H1 (cell line): ENCODE measurements at regions not wholly inside any gene's neighbourhood (a gene's known extent, or its start where the extent isn't known, plus 50 kb on each side); places are given as distances from the start of the nearest gene placed in this dataset.
A peak's percentile ranks its signal among the peaks of the same experiment; 100 is the strongest.

Experiments used
- CTCF ChIA-PET: fragments of 300-600 bp; sonication (Branson Sonifier 250); formaldehyde crosslinking; loops from one replicate; lab custom pipeline; 2021; ENCODE audit not compliant: partially characterized antibody; lab: Charles Lee
- POLR2A ChIA-PET: fragments of 300-600 bp; sonication (Branson Sonifier 250); formaldehyde crosslinking; loops from one replicate; lab custom pipeline; 2021; ENCODE audit warnings: inconsistent platforms; ENCODE audit not compliant: partially characterized antibody; lab: Charles Lee
- DNase-seq, 2 experiments: peaks; one replicate each; pipeline versions ENCODE4 v3.0.0 to v3.0.0-alpha.2; 2010 to 2022; ENCODE audit warnings: low spot score in 2 of 2, low read depth in 1 of 2, mixed read lengths in 1 of 2
- FAIRE-seq: peaks from 2 replicates; lab custom pipeline; 2011; peaks lifted over from hg19 to GRCh38; lab: Jason Lieb, UNC
- H2AFZ ChIP-seq: 2 replicates; pipeline ENCODE4 v1.8.1; 2012; ENCODE audit warnings: low read length, inconsistent platforms
- H2AK5ac ChIP-seq: 2 replicates; pipeline ENCODE4 v1.6.1; 2013; ENCODE audit warnings: low read depth, low read length
- H2BK120ac ChIP-seq: replicated peaks from 2 replicates; pipeline ENCODE3; 2013; ENCODE audit warnings: low read depth, low read length, inconsistent platforms
- H2BK12ac ChIP-seq: 2 replicates; pipeline ENCODE4 v1.6.1; 2013; ENCODE audit warnings: low read depth, low read length
- H2BK15ac ChIP-seq: 2 replicates; pipeline ENCODE4 v1.6.1; 2013; ENCODE audit warnings: low read length
- H2BK20ac ChIP-seq: 2 replicates; pipeline ENCODE4 v1.6.1; 2013; ENCODE audit warnings: low read length
- H2BK5ac ChIP-seq: 2 replicates; pipeline ENCODE4 v1.6.1; 2013; ENCODE audit warnings: low read depth, low read length
- H3K14ac ChIP-seq: 2 replicates; pipeline ENCODE4 v1.6.1; 2013; ENCODE audit warnings: inconsistent platforms; ENCODE audit not compliant: insufficient read length
- H3K18ac ChIP-seq: 2 replicates; pipeline ENCODE4 v1.6.1; 2013; ENCODE audit warnings: low read length; ENCODE audit errors: extremely low read depth
- H3K23ac ChIP-seq: 2 replicates; pipeline ENCODE4 v1.6.1; 2013; ENCODE audit warnings: inconsistent platforms; ENCODE audit not compliant: insufficient read length
- H3K23me2 ChIP-seq: 2 replicates; pipeline ENCODE4 v1.6.1; 2013; ENCODE audit warnings: low read depth, low read length
- H3K27ac ChIP-seq: 2 replicates; pipeline ENCODE4 v1.6.1; 2011; ENCODE audit warnings: low read depth, low read length, inconsistent platforms
- H3K27me3 ChIP-seq, 4 experiments: replicated peaks in 1 of 4; 1 replicate in 1 of 4; 2 replicates in 3 of 4; pipeline versions ENCODE4 v1.6.1 to v1.8.1; 2011 to 2013; ENCODE audit warnings: low read length in 3 of 4, mild to moderate bottlenecking in 3 of 4, inconsistent platforms in 2 of 4, mixed read lengths in 2 of 4, moderate library complexity in 1 of 4; ENCODE audit not compliant: control insufficient read depth in 3 of 4, insufficient read depth in 3 of 4; ENCODE audit errors: extremely low read depth in 1 of 4
- H3K36me3 ChIP-seq, 4 experiments: 2 replicates each; pipeline versions ENCODE4 v1.6.1 to v1.8.1; 2011 to 2013; ENCODE audit warnings: mild to moderate bottlenecking in 4 of 4, low read length in 3 of 4, moderate library complexity in 2 of 4, control low read depth in 1 of 4, inconsistent platforms in 1 of 4; ENCODE audit not compliant: insufficient read depth in 4 of 4, control insufficient read depth in 2 of 4
- H3K4ac ChIP-seq: replicated peaks from 2 replicates; pipeline ENCODE3; 2013; ENCODE audit warnings: low read length, low read depth, mixed read lengths, inconsistent platforms; ENCODE audit not compliant: insufficient read length
- H3K4me1 ChIP-seq, 4 experiments: replicated peaks in 1 of 4; 1 replicate in 1 of 4; 2 replicates in 3 of 4; pipeline versions ENCODE4 v1.6.1 to v1.8.1; 2011 to 2013; ENCODE audit warnings: low read length in 3 of 4, inconsistent platforms in 2 of 4, mixed read lengths in 1 of 4; ENCODE audit not compliant: insufficient read depth in 4 of 4, control insufficient read depth in 3 of 4
- H3K4me2 ChIP-seq, 2 experiments: 2 replicates each; pipeline versions ENCODE4 v1.6.1 to v1.8.1; 2011 to 2013; ENCODE audit warnings: low read depth in 2 of 2, low read length in 2 of 2, control low read depth in 1 of 2, inconsistent platforms in 1 of 2, mild to moderate bottlenecking in 1 of 2; ENCODE audit not compliant: insufficient read depth in 1 of 2
- H3K4me3 ChIP-seq, 4 experiments: fragments of 200-600, 300-600 bp in 1 of 4; sonication (generic), shearing (Covaris generic), sonication (Bioruptor Twin) in 1 of 4; 2 replicates each; pipeline versions ENCODE4 v1.5.1 to v1.8.1; 2011 to 2016; ENCODE audit warnings: low read length in 4 of 4, low read depth in 3 of 4, control low read depth in 2 of 4, inconsistent platforms in 2 of 4, mild to moderate bottlenecking in 2 of 4, mixed read lengths in 1 of 4, moderate library complexity in 1 of 4; ENCODE audit not compliant: insufficient read depth in 2 of 4; ENCODE audit errors: extremely low read depth in 1 of 4
- H3K56ac ChIP-seq: replicated peaks from 2 replicates; pipeline ENCODE3; 2013; ENCODE audit warnings: low read depth, mild to moderate bottlenecking, mixed read lengths, low read length, inconsistent platforms; ENCODE audit not compliant: insufficient read length
- H3K79me1 ChIP-seq: 2 replicates; pipeline ENCODE4 v1.6.1; 2013; ENCODE audit warnings: low read depth, low read length, control low read depth
- H3K79me2 ChIP-seq, 2 experiments: 2 replicates each; pipeline versions ENCODE4 v1.6.1 to v1.8.1; 2012 to 2013; ENCODE audit warnings: low read length in 2 of 2, mild to moderate bottlenecking in 2 of 2, inconsistent platforms in 1 of 2; ENCODE audit not compliant: insufficient read depth in 2 of 2, control insufficient read depth in 1 of 2
- H3K9ac ChIP-seq, 4 experiments: replicated peaks in 1 of 4; 1 replicate in 1 of 4; 2 replicates in 3 of 4; pipeline versions ENCODE4 v1.6.1 to v1.8.1; 2011 to 2013; ENCODE audit warnings: low read depth in 3 of 4, low read length in 3 of 4, control low read depth in 2 of 4, mild to moderate bottlenecking in 2 of 4, moderate library complexity in 2 of 4, inconsistent platforms in 1 of 4; ENCODE audit errors: extremely low read depth in 1 of 4
- H3K9me3 ChIP-seq, 2 experiments: 2 replicates each; pipeline versions ENCODE4 v1.6.1 to v1.8.1; 2012 to 2013; ENCODE audit warnings: mild to moderate bottlenecking in 2 of 2, moderate library complexity in 2 of 2, control low read depth in 1 of 2, inconsistent platforms in 1 of 2, low read depth in 1 of 2, low read length in 1 of 2, mixed read lengths in 1 of 2; ENCODE audit not compliant: insufficient read depth in 2 of 2
- H4K20me1 ChIP-seq, 2 experiments: replicated peaks in 1 of 2; 2 replicates each; pipeline versions ENCODE3 to v1.8.1; 2011 to 2013; ENCODE audit warnings: inconsistent platforms in 2 of 2, low read length in 2 of 2, mild to moderate bottlenecking in 1 of 2; ENCODE audit not compliant: insufficient read depth in 2 of 2, control insufficient read depth in 1 of 2
- H4K5ac ChIP-seq: 2 replicates; pipeline ENCODE4 v1.6.1; 2013; ENCODE audit warnings: low read length, low read depth, mixed read lengths, inconsistent platforms; ENCODE audit not compliant: insufficient read length
- H4K8ac ChIP-seq: 2 replicates; pipeline ENCODE4 v1.8.0; 2013; ENCODE audit warnings: mild to moderate bottlenecking, moderate library complexity, low read length, inconsistent platforms; ENCODE audit not compliant: insufficient read depth; ENCODE audit errors: extremely low read depth
- H4K91ac ChIP-seq: replicated peaks from 2 replicates; pipeline ENCODE3; 2013; ENCODE audit warnings: low read length, mixed read lengths, inconsistent platforms; ENCODE audit not compliant: insufficient read length
- CBX8 ChIP-seq: fragments of 300-800, 300-1000 bp; sonication (generic); IDR thresholded peaks from 2 replicates; pipeline ENCODE4 v1.7.1; 2016; ENCODE audit warnings: low read depth, low read length, borderline replicate concordance
- CEBPB ChIP-seq: IDR thresholded peaks from 2 replicates; pipeline ENCODE4 v1.6.1; 2012; ENCODE audit warnings: low read depth, low read length
- FOSL1 ChIP-seq: IDR thresholded peaks from 2 replicates; pipeline ENCODE4 v1.6.1; 2011; ENCODE audit warnings: mild to moderate bottlenecking, low read depth, low read length, moderate library complexity; ENCODE audit not compliant: insufficient read depth
- SP2 ChIP-seq: IDR thresholded peaks from 2 replicates; pipeline ENCODE4 v1.6.1; 2012; ENCODE audit warnings: mild to moderate bottlenecking, low read length, inconsistent platforms
- WGBS, 2 experiments: shearing (Covaris generic) in 1 of 2; methylation state at CpG; one replicate each; pipeline versions ENCODE4 v1.1.6 to v1.1.7; 2013 to 2015; ENCODE audit warnings: low lambda C conversion rate in 2 of 2, mixed read lengths in 2 of 2, inconsistent platforms in 1 of 2, low coverage in 1 of 2, missing lambda C conversion rate in 1 of 2; ENCODE audit not compliant: insufficient replicate concordance in 2 of 2, insufficient coverage in 1 of 2, insufficient read length in 1 of 2; ENCODE audit errors: extremely low coverage in 1 of 2, missing lambda C conversion rate in 1 of 2; 5-methylcytosine and 5-hydroxymethylcytosine counted together
- TF ChIP-seq, protein P1 (sequence below): IDR thresholded peaks from 2 replicates; pipeline ENCODE4 v1.6.1; 2012; ENCODE audit warnings: inconsistent platforms

DNA sequence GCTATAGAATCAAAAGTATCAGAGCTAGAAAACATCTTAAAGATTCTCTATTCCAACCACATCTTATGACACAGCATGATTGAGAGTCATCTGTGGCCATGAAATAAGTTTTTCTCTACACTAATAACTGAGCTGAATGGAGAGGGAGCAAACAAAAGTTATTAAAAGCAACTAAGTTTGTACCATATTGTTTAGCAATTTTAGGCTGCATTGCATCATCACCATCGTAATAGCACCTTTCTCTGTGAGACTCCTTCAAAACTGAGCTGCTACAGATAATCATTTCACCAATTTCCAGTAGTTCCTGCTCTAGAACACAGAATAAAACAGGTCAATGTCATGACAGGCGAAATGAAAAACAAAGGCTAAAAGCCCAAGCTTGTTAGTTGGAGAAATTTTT lies 1183.9 kb downstream of the DIAPH3 start:
- H3K79me1 ChIP-seq: no peaks in the 10 kb centered on the region
- no peaks in the 10 kb centered on the region for H3K4me1 ChIP-seq
- no peak overlapping the region for H3K18ac ChIP-seq
- H3K23me2 ChIP-seq: no peaks in the 10 kb centered on the region
- TF ChIP-seq CEBPB (peak; percentile 71; the same call in 1 of the 2 replicates), SP2 (no peak), FOSL1 (no peak), CBX8 (no peak)
- TF ChIP-seq, protein P1, sequence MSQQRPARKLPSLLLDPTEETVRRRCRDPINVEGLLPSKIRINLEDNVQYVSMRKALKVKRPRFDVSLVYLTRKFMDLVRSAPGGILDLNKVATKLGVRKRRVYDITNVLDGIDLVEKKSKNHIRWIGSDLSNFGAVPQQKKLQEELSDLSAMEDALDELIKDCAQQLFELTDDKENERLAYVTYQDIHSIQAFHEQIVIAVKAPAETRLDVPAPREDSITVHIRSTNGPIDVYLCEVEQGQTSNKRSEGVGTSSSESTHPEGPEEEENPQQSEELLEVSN: no peak
- CTCF ChIA-PET: interaction anchor here (1.2 kb wide), 1 partner anchor 21 kb away, joined by 5 read pairs; no protein-coding TSS in a partner anchor
- 88% methylated on average over 2 of the region's 2 CpGs; no CpG with 5 or more reads in 1 of the 2 experiments for WGBS, 2 experiments
- H3K9ac ChIP-seq: no peak overlapping the region
- no peak overlapping the region for H4K91ac ChIP-seq
- no peaks in the 10 kb centered on the region for H3K79me2 ChIP-seq
- H4K20me1 ChIP-seq: no peaks in the 10 kb centered on the region
- H2AK5ac ChIP-seq: no peak overlapping the region
- no peak overlapping the region for H2BK120ac ChIP-seq
- FAIRE-seq (no peak), DNase-seq (no peak)
- no peak overlapping the region for H4K8ac ChIP-seq
- H3K56ac ChIP-seq: no peak overlapping the region
- H3K4me2 ChIP-seq: no peak overlapping the region
- no peak overlapping the region for H2BK20ac ChIP-seq
- H2BK5ac ChIP-seq: no peak overlapping the region
- no peak overlapping the region for H3K14ac ChIP-seq
- no peak overlapping the region for H3K27ac ChIP-seq
- H3K36me3 ChIP-seq: no peaks in the 10 kb centered on the region
- H2AFZ ChIP-seq: peak overlapping the region; percentile 49; the same call in 1 of the 2 replicates
- no peak overlapping the region for H2BK12ac ChIP-seq
- no peak overlapping the region for H2BK15ac ChIP-seq
- H3K9me3 ChIP-seq: no peaks in the 10 kb centered on the region
- no peaks in the 10 kb centered on the region for H3K27me3 ChIP-seq
- no peak overlapping the region for H3K4me3 ChIP-seq
- no peak overlapping the region for H3K23ac ChIP-seq
- H4K5ac ChIP-seq: no peak overlapping the region
- POLR2A ChIA-PET: no interaction called here
- no peak overlapping the region for H3K4ac ChIP-seq
